Parathyroid adenoma (tissue), 2 donors: ENCODE measurements at regions not wholly inside any gene's neighbourhood (a gene's known extent, or its start where the extent isn't known, plus 50 kb on each side); places are given as distances from the start of the nearest gene placed in this dataset.

Source experiments
- H2AFZ ChIP-seq: fragments of 300-600 bp; sonication (generic); one replicate; pipeline ENCODE4 v1.7.0; 2017; ENCODE audit warnings: antibody characterized with exemption, mild to moderate bottlenecking
- H3K27ac ChIP-seq: fragments of 300-600 bp; sonication (generic); one replicate; pipeline ENCODE4 v1.7.0; 2017
- H3K27me3 ChIP-seq: fragments of 300-600 bp; sonication (generic); one replicate; pipeline ENCODE4 v1.7.0; 2017; ENCODE audit warnings: low read length; ENCODE audit not compliant: control insufficient read depth, insufficient read depth
- H3K36me3 ChIP-seq: fragments of 300-600 bp; sonication (generic); one replicate; pipeline ENCODE4 v1.7.0; 2017; ENCODE audit warnings: low read length; ENCODE audit not compliant: control insufficient read depth, insufficient read depth
- H3K4me1 ChIP-seq: fragments of 300-600 bp; sonication (generic); one replicate; pipeline ENCODE4 v1.7.0; 2017; ENCODE audit warnings: control low read depth
- H3K4me2 ChIP-seq: fragments of 300-600 bp; sonication (generic); one replicate; pipeline ENCODE4 v1.7.0; 2017; ENCODE audit warnings: low read length
- H3K4me3 ChIP-seq: fragments of 300-600 bp; sonication (generic); one replicate; pipeline ENCODE4 v1.7.0; 2017; ENCODE audit warnings: low read depth, low read length
- H3K79me2 ChIP-seq: fragments of 300-600 bp; sonication (generic); one replicate; pipeline ENCODE4 v1.7.0; 2017; ENCODE audit warnings: control low read depth
- H3K9ac ChIP-seq: fragments of 300-600 bp; sonication (generic); one replicate; pipeline ENCODE4 v1.7.0; 2017; ENCODE audit warnings: mild to moderate bottlenecking
- H3K9me3 ChIP-seq: fragments of 300-600 bp; sonication (generic); one replicate; pipeline ENCODE4 v1.7.0; 2017; ENCODE audit warnings: low read length; ENCODE audit not compliant: control insufficient read depth
- TF ChIP-seq, protein P1 (sequence below): fragments of 300-600 bp; sonication (generic); IDR thresholded peaks from one replicate; pipeline ENCODE4 v1.7.0; 2017; ENCODE audit warnings: antibody characterized with exemption, mild to moderate bottlenecking
- donor health status: primary hyperparathyroidism.

DNA sequence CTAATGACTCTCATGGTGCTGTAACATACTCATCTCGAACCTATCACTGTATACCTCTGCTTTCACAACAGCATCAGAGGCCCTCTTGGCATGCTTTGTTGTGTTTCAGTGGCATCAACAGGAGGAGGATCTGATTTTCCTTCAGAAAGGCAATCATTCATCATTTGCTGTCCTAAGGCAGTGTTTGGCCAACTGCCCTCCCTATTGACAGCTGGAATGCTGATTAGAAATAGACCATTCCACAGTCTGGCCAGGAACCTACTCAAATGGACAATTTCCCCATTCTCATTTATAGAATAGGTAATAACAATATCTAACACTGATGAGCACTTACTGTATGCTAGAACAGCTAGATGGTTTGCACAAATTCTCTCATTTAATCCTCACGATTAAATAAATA, 310.6 kb upstream of the PTBP2 start:
- Histone ChIP-seq H3K36me3 (no peaks in the 10 kb centered on the region), H3K9me3 (no peaks in the 10 kb centered on the region), H2AFZ (no peak overlapping the region), H3K4me2 (no peak overlapping the region), H3K4me1 (no peaks in the 10 kb centered on the region), H3K4me3 (no peak overlapping the region), H3K27ac (no peak overlapping the region), H3K79me2 (no peaks in the 10 kb centered on the region), H3K27me3 (no peaks in the 10 kb centered on the region), H3K9ac (no peak overlapping the region)
- TF ChIP-seq, protein P1, sequence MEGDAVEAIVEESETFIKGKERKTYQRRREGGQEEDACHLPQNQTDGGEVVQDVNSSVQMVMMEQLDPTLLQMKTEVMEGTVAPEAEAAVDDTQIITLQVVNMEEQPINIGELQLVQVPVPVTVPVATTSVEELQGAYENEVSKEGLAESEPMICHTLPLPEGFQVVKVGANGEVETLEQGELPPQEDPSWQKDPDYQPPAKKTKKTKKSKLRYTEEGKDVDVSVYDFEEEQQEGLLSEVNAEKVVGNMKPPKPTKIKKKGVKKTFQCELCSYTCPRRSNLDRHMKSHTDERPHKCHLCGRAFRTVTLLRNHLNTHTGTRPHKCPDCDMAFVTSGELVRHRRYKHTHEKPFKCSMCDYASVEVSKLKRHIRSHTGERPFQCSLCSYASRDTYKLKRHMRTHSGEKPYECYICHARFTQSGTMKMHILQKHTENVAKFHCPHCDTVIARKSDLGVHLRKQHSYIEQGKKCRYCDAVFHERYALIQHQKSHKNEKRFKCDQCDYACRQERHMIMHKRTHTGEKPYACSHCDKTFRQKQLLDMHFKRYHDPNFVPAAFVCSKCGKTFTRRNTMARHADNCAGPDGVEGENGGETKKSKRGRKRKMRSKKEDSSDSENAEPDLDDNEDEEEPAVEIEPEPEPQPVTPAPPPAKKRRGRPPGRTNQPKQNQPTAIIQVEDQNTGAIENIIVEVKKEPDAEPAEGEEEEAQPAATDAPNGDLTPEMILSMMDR, result no peak

DNA sequence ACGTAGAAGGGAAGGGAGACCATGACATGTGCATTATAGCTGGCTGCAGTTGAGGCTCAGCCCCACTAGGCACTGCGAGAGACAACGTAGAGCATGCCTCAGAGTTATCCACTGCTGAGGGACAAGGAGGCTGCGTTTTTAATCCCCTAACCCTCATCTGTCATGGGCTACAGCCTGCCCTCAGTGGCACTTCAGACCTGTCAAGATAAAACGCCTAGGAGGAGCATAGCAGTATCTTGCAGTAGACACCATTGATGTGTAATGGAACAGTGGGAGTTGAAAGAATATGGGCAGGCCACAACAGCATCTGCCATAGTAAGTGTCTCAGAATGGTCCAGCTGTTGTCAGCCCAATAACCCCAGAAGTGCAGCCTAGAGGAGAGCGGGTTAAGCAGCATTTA, 307.0 kb upstream of the PTBP2 start:
- H3K9ac ChIP-seq, result no peak overlapping the region
- H3K4me3 ChIP-seq, result no peak overlapping the region

DNA sequence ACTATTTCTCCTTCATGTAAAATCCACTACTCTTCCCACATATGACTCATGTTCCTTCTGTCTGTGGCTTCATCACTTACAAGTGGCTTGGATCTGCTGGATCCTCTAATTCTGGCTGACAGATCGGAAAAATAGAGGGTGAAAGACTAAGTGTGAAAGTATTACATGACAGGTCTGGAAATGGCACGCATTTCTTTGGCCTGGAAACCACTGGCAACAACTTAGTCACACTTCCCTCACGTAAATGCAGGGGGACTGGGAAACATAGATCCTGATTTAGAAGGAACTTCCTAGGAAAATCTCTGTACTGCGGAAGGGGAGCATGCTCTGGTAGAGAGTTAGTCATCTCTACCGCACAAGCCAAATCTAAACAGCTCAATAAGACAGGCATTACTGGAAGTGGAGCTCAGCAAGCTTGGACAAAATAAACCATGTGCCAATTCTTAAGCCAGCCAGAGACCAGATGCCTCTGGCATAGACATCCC, 305.4 kb upstream of the PTBP2 start:
- H3K9me3 ChIP-seq, result no peaks in the 10 kb centered on the region
- no peak overlapping the region for H3K4me3 ChIP-seq
- H3K27ac ChIP-seq, result no peak overlapping the region
- H3K4me1 ChIP-seq, result no peaks in the 10 kb centered on the region
- H2AFZ ChIP-seq, result no peak overlapping the region
- TF ChIP-seq, protein P1, result no peak
- no peaks in the 10 kb centered on the region for H3K36me3 ChIP-seq
- H3K27me3 ChIP-seq, result no peaks in the 10 kb centered on the region
- no peak overlapping the region for H3K4me2 ChIP-seq
- H3K79me2 ChIP-seq, result no peaks in the 10 kb centered on the region
- H3K9ac ChIP-seq, result no peak overlapping the region

More for the DNA sequence above, 307.0 kb upstream of the PTBP2 start:
- H3K9me3 ChIP-seq, result no peaks in the 10 kb centered on the region
- no peaks in the 10 kb centered on the region for H3K36me3 ChIP-seq
- no peaks in the 10 kb centered on the region for H3K79me2 ChIP-seq
- no peak overlapping the region for H2AFZ ChIP-seq
- TF ChIP-seq, protein P1, result no peak
- H3K4me2 ChIP-seq, result no peak overlapping the region
- no peak overlapping the region for H3K27ac ChIP-seq
- no peaks in the 10 kb centered on the region for H3K4me1 ChIP-seq
- no peaks in the 10 kb centered on the region for H3K27me3 ChIP-seq

DNA sequence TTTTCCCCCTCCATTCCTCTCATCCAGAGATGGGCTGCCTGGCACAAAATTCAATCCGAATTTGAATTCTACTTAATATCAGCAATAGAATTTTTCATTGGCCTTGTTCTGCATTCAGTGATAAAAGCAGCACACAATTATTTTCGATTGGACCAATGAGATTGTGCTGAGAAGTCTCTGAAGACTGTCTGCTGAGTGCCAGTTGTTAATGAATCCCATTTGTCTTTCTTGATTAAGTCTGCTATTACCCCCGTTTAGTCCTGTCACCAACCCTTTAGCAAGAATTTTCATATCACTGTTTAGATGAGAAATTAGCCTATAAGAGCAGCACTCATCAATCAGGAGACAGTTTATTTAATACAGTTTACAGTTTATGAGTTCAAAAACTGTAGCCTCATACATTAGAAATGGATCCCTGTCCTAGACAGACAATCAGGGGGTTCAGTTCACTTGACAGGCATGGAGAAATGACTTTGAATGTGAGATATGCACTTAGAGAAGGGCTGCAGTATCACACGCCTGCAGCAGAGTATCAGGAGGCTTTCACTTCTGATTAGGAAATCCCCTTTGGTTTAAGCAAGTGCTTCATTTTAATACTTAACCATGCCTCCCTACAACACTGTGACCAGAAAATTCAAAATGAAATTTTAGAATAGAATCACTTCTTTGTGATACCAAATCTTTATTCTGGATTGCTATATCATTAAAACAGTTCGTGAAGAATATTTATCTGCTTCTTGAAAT, 304.7 kb upstream of the PTBP2 start:
- no peak overlapping the region for H3K4me3 ChIP-seq
- H3K79me2 ChIP-seq, result no peaks in the 10 kb centered on the region
- H3K4me1 ChIP-seq, result no peaks in the 10 kb centered on the region
- H3K9me3 ChIP-seq, result no peaks in the 10 kb centered on the region
- H3K4me2 ChIP-seq, result no peak overlapping the region
- H3K9ac ChIP-seq, result no peak overlapping the region
- H3K36me3 ChIP-seq, result no peaks in the 10 kb centered on the region
- TF ChIP-seq, protein P1, result no peak
- no peaks in the 10 kb centered on the region for H3K27me3 ChIP-seq
- H2AFZ ChIP-seq, result no peak overlapping the region
- no peak overlapping the region for H3K27ac ChIP-seq

DNA sequence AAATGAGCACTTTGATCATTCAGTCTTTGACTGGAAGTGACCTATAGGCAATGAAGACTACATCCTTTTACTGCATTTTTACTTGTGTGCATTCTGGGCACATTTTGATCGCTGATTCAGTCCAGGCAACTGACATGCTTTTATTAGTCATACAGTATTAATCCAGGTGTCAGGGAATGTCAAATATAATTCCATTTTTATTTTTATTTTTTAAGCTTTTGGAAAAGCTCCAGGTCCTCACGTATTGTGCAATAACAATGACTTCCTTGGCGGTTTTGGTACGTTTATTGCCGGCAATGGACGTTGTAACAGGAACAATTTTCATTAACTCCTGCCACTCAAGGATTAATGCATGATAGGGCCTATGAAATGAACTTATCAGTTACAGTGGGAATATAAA, 302.6 kb upstream of the PTBP2 start:
- Histone ChIP-seq H3K4me1 (no peaks in the 10 kb centered on the region), H2AFZ (no peak overlapping the region), H3K79me2 (no peaks in the 10 kb centered on the region), H3K9me3 (no peaks in the 10 kb centered on the region), H3K9ac (no peak overlapping the region), H3K27ac (no peak overlapping the region), H3K4me2 (no peak overlapping the region), H3K4me3 (no peak overlapping the region), H3K36me3 (no peaks in the 10 kb centered on the region), H3K27me3 (no peaks in the 10 kb centered on the region)
- TF ChIP-seq, protein P1, result no peak
